Gastroesophageal sphincter (tissue), 4 donors: ENCODE measurements at regions not wholly inside any gene's neighbourhood (a gene's known extent, or its start where the extent isn't known, plus 50 kb on each side); places are given as distances from the start of the nearest gene placed in this dataset.

Experiments used
- ATAC-seq: fragments of 150-250 bp; one replicate; pipeline ENCODE4 v1.9.1; 2016; ENCODE audit warnings: mild to moderate bottlenecking, moderate library complexity
- H3K27ac ChIP-seq, 4 donors: fragments of 200-600 bp; sonication (generic) in 3 of 4; 1 replicate in 3 of 4; 2 replicates in 1 of 4; pipeline ENCODE4 v1.5.1; 2016 to 2019
- H3K27me3 ChIP-seq: fragments of 200-600 bp; sonication (generic); one replicate; pipeline ENCODE4 v1.5.1; 2019
- H3K36me3 ChIP-seq, 2 donors: fragments of 200-600 bp; sonication (generic); one replicate each; pipeline ENCODE4 v1.5.1; 2019; ENCODE audit warnings: control low read depth in 1 of 2
- H3K4me1 ChIP-seq, 3 donors: fragments of 200-600 bp; sonication (generic); 1 replicate in 2 of 3; 2 replicates in 1 of 3; pipeline ENCODE4 v1.5.1; 2016 to 2019; ENCODE audit warnings: control low read depth in 2 of 3
- H3K4me3 ChIP-seq, 2 donors: fragments of 200-600 bp; sonication (generic); one replicate each; pipeline ENCODE4 v1.5.1; 2019; ENCODE audit warnings: mild to moderate bottlenecking in 1 of 2, moderate library complexity in 1 of 2
- H3K9me3 ChIP-seq, 3 donors: fragments of 200-600 bp; sonication (generic); one replicate each; pipeline ENCODE4 v1.5.1; 2017 to 2019; ENCODE audit warnings: control low read depth in 2 of 3
- EP300 ChIP-seq: sonication (generic); formaldehyde crosslinking; IDR thresholded peaks from one replicate; pipeline ENCODE4 v1.6.1; 2017; ENCODE audit warnings: antibody characterized with exemption, mild to moderate bottlenecking
- POLR2A ChIP-seq, 2 donors: fragments of 450-650 bp; IDR thresholded peaks; one replicate each; pipeline ENCODE4 v1.6.1; 2017; ENCODE audit warnings: antibody characterized with exemption in 2 of 2, mild to moderate bottlenecking in 2 of 2, moderate library complexity in 1 of 2
- POLR2AphosphoS5 ChIP-seq: sonication (generic); formaldehyde crosslinking; IDR thresholded peaks from one replicate; pipeline ENCODE4 v1.6.1; 2017; ENCODE audit warnings: antibody characterized with exemption
- WGBS, 2 donors: methylation state at CpG; one replicate each; pipeline ENCODE4 v1.1.5; 2018; ENCODE audit warnings: low coverage in 1 of 2; 5-methylcytosine and 5-hydroxymethylcytosine counted together
- TF ChIP-seq, protein P1 (sequence below), 4 experiments: fragments of 200-600 bp in 2 of 4; fragments of 450-650 bp in 2 of 4; sonication (generic) in 1 of 4; IDR thresholded peaks; one replicate each; pipeline ENCODE4 v1.5.1; 2017 to 2019; ENCODE audit warnings: antibody characterized with exemption in 4 of 4, mild to moderate bottlenecking in 2 of 4, moderate library complexity in 2 of 4

DNA sequence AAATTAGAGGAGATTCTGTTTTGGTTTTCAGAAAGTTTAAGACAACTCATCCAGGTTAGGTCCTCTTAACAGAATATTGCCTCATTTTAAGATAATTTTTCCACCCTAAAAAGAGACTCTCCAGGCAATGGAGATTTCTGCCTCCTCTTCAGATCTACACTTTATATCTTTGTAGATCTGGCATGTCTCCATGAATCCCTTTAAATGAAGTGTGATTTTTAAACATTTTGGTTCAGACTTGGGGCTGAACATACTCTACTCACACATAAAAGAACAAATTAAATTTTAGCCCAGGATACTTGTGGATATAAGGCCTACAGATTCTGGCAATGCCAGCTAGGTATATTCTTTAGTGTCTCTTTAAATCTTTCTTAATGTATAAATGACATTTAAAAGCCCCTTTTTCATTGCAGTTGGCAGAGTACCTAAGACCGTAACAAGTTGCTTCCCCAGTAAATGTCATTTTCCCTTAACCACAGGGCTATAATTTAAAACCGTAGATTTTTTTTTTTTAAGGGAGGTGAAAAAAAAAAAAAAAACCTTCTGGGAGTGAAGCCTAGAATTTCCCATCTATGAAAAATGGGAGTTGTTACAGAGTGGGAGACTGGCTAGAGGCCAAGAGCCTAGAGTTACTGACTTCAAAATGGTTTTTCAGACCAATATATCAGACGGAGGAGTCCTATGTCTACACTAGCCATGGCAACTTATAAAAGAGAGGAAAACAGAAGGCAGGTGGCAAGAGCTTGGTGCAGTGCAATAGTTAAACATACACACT, 207.8 kb upstream of the TARS1 start:
- H3K36me3 ChIP-seq: no peaks in the 10 kb centered on the region
- H3K27me3 ChIP-seq: no peaks in the 10 kb centered on the region
- 25 to 26% methylated on average over 3 of the region's 3 CpGs for WGBS, 2 donors
- H3K4me3 ChIP-seq: no peak overlapping the region
- no peak for ATAC-seq
- no peak for TF ChIP-seq POLR2A (IDR thresholded peaks at IDR 0.05)
- TF ChIP-seq, protein P1, sequence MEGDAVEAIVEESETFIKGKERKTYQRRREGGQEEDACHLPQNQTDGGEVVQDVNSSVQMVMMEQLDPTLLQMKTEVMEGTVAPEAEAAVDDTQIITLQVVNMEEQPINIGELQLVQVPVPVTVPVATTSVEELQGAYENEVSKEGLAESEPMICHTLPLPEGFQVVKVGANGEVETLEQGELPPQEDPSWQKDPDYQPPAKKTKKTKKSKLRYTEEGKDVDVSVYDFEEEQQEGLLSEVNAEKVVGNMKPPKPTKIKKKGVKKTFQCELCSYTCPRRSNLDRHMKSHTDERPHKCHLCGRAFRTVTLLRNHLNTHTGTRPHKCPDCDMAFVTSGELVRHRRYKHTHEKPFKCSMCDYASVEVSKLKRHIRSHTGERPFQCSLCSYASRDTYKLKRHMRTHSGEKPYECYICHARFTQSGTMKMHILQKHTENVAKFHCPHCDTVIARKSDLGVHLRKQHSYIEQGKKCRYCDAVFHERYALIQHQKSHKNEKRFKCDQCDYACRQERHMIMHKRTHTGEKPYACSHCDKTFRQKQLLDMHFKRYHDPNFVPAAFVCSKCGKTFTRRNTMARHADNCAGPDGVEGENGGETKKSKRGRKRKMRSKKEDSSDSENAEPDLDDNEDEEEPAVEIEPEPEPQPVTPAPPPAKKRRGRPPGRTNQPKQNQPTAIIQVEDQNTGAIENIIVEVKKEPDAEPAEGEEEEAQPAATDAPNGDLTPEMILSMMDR (IDR thresholded peaks at IDR 0.05): no peak
- TF ChIP-seq POLR2AphosphoS5: no peak
- TF ChIP-seq EP300: no peak
- H3K4me1 ChIP-seq: peaks cover 0 to 16% (median 0%) of the 10 kb centered on the region in 3 donors
- H3K9me3 ChIP-seq: no peaks in the 10 kb centered on the region
- no peak overlapping the region for H3K27ac ChIP-seq

DNA sequence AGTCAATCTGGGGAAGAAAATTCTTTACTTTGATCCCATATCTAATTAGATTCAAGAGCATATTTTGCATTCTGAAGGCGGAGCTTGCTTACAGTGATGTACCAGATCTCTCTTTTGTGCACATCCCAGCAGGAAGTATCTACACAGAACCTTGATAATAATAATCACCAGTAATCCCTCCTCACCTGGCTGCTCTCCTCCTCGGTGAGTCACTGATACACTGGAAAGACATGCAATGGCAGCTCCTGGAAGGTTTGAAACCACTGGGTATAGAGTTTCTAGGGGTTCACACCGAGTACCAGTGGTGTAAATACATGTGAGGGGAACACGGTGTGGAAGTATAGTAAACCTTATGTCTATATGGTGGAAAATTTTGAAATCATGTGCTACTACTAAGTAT, 205.5 kb upstream of the TARS1 start:
- Histone ChIP-seq H3K36me3 (no peaks in the 10 kb centered on the region), H3K4me1 (peaks cover 0 to 12% (median 0%) of the 10 kb centered on the region in 3 donors), H3K4me3 (no peak overlapping the region), H3K9me3 (no peaks in the 10 kb centered on the region), H3K27ac (no peak overlapping the region), H3K27me3 (no peaks in the 10 kb centered on the region)
- ATAC-seq: no peak
- no peak for TF ChIP-seq EP300
- TF ChIP-seq, protein P1 (IDR thresholded peaks at IDR 0.05): no peak
- no peak for TF ChIP-seq POLR2AphosphoS5
- TF ChIP-seq POLR2A (IDR thresholded peaks at IDR 0.05): no peak
- WGBS, 2 donors: 93 to 96% methylated on average over 3 to 4 of the region's 4 CpGs

DNA sequence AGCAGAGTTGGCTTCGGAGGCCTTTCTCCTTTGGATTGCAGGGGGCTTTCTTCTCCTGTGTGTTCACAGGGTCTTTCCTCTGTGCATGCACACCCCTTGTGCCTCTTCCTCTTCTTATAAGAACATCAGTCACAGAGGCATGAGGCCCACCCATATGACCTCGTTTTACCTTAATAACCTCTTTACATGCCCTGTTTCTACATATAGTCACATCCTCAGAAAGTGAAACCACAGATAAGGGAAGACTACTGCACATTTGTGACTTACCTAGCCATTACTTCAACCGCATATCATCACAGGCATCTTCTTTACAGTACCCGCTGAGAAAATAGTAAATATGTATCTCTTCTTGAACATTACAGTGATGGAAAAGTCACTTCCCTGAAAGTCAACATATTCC, 204.9 kb upstream of the TARS1 start:
- Histone ChIP-seq H3K27me3 (no peaks in the 10 kb centered on the region), H3K4me3 (no peak overlapping the region), H3K36me3 (no peaks in the 10 kb centered on the region), H3K27ac (no peak overlapping the region), H3K4me1 (peaks cover 0 to 12% (median 0%) of the 10 kb centered on the region in 3 donors), H3K9me3 (no peaks in the 10 kb centered on the region)
- 92 to 93% methylated on average over 4 of the region's 4 CpGs for WGBS, 2 donors
- no peak for ATAC-seq
- TF ChIP-seq, protein P1 (IDR thresholded peaks at IDR 0.05): no peak
- TF ChIP-seq EP300 (no peak), POLR2AphosphoS5 (no peak), POLR2A (IDR thresholded peaks at IDR 0.05) (no peak)

DNA sequence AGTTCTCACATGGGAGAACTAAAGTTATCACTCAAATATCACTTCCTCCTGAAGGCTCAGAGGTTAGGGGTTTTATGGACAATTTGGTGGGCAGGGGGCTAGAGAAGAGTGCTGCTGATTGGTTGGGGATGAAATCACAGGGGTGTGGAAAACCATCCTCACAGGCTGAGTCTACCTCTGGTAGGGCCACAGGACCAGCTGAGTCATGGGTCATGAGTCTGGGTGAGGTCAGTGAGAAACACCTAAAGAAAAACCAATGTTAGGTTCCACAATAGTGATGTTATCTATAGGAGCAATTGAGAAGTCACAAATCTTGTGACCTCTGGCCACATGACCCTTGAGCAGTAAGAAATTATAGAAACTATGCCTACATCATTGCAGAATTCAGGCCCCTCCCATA, 203.3 kb upstream of the TARS1 start:
- Histone ChIP-seq H3K4me1 (peaks cover 0 to 11% (median 0%) of the 10 kb centered on the region in 3 donors), H3K9me3 (no peaks in the 10 kb centered on the region), H3K27ac (no peak overlapping the region), H3K4me3 (no peak overlapping the region), H3K27me3 (no peaks in the 10 kb centered on the region), H3K36me3 (no peaks in the 10 kb centered on the region)
- TF ChIP-seq POLR2AphosphoS5: no peak
- ATAC-seq: no peak

DNA sequence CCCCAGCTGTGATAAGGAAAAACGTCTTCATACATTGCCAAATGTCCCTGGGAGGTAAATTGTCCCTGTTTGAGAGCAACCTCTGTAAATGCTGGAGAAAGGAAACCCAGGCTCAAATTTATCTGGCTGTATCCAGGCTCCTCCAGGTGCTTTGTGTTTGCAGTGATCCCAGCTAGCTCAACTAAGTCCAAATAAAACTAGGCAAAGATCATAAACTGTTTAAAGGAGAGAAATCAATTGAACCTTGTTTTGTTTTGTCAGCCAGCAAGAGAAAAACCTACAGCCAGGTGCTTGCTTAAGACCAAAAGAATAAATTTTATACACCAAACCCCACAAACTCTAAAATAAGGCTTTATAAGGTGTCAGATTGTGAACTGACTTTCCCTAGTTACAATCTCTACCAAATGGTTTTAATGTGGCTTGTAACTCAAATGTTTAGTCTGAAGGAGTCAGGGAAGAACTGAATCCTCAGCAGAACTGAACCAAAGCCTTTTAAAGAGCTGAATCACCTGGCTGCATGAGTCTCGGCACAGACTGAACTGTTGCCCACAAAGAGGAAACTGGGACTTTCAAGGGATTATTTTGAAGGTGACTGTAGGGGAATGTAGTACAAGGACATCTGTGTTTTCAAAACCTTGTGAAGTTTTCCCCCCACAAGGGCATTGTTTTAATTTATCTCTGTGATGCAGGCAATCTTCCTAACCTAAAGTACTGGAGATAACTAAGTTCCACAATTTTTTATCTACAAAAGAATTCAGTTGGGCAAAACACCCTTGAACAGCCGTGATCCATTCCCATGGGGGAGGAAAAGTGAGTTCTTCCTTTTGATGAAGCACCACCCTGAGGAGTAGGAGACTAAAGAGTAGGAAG, 201.7 kb upstream of the TARS1 start:
- TF ChIP-seq, protein P1 (IDR thresholded peaks at IDR 0.05): no peak
- TF ChIP-seq EP300 (no peak), POLR2AphosphoS5 (no peak), POLR2A (IDR thresholded peaks at IDR 0.05) (no peak)
- H3K27ac ChIP-seq: no peak overlapping the region
- H3K4me3 ChIP-seq: no peak overlapping the region
- no peaks in the 10 kb centered on the region for H3K27me3 ChIP-seq
- no peak for ATAC-seq
- 25 to 41% methylated on average over 3 of the region's 3 CpGs for WGBS, 2 donors
- H3K4me1 ChIP-seq: no peaks in the 10 kb centered on the region
- no peaks in the 10 kb centered on the region for H3K36me3 ChIP-seq
- no peaks in the 10 kb centered on the region for H3K9me3 ChIP-seq
